ENCODE measurements at regions not wholly inside any gene's neighbourhood (a gene's known extent, or its start where the extent isn't known, plus 50 kb on each side); places are given as distances from the start of the nearest gene placed in this dataset.

GRCh38 chr2:193549661-193550060 lies 1354.9 kb upstream of the TMEFF2 start:
- H3K4me3 ChIP-seq (ENCODE audit: low read depth, low read length), result no peak overlapping the region
- no peak for DNase-seq (ENCODE audit: low read depth, low spot score)
- POLR2A ChIA-PET, result no interaction called here
- TF ChIP-seq CTCF (IDR thresholded peaks at IDR 0.05; ENCODE audit: insufficient read depth, low read length, missing control alignments), result no peak
- CTCF ChIA-PET, result no interaction called here

DNA sequence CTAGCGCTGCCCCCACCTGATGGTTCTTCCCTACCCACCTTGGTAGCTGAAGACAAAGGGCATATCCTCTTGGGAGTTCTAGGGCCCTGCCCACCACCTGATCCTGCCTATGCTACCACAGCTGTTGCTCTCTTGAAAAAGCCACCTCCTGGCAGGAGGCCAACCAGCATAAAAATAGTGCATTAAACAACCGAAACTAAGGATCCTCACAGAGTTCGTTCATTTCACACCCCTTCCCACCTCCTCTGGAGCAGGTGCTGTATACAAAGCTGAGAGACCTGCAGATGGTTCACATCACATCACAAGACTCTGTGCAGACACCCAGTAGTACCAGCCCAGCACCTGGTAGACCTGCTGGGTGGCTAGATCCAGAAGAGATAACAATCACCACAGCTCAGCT lies 1348.0 kb upstream of the TMEFF2 start:
- no peak for DNase-seq (ENCODE audit: low read depth, low spot score)
- H3K4me3 ChIP-seq (ENCODE audit: low read depth, low read length), result no peak overlapping the region
- TF ChIP-seq CTCF (IDR thresholded peaks at IDR 0.05; ENCODE audit: insufficient read depth, low read length, missing control alignments), result no peak
- ChIA-PET POLR2A (no interaction called here), CTCF (no interaction called here)

- POLR2A ChIA-PET, result no interaction called here
- DNase-seq (ENCODE audit: low read depth, low spot score), result no peak
- TF ChIP-seq CTCF (IDR thresholded peaks at IDR 0.05; ENCODE audit: insufficient read depth, low read length, missing control alignments), result no peak
- no peak overlapping the region for H3K4me3 ChIP-seq (ENCODE audit: low read depth, low read length)
- CTCF ChIA-PET, result no interaction called here
Observed at GRCh38 chr2:193539188-193539587, 1344.5 kb upstream of the TMEFF2 start.

DNA sequence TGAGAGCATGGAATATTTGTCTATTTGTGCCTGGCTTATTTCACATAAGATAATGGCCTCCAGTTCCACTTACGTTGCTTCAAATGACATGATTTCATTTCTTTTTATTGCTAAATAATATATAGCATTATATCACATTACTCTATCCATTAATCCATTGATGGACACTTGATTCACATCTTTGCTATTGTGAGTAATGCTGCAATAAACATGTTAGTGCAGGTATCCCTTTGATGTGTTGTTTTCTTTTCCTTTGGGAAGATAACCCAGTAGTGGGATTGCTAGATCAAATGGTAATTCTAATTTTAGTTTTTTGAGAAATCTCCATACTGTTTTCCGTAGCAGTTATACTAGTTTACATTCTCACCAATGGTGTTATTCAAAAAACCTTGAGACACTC lies 1343.3 kb upstream of the TMEFF2 start:
- ChIA-PET CTCF (no interaction called here), POLR2A (no interaction called here)
- no peak overlapping the region for H3K4me3 ChIP-seq (ENCODE audit: low read depth, low read length)
- TF ChIP-seq CTCF (IDR thresholded peaks at IDR 0.05; ENCODE audit: insufficient read depth, low read length, missing control alignments), result no peak
- DNase-seq (ENCODE audit: low read depth, low spot score), result no peak

GRCh38 chr2:193537531-193537930 lies 1342.8 kb upstream of the TMEFF2 start:
- DNase-seq (ENCODE audit: low read depth, low spot score), result no peak
- POLR2A ChIA-PET, result no interaction called here
- CTCF ChIA-PET, result no interaction called here
- H3K4me3 ChIP-seq (ENCODE audit: low read depth, low read length), result no peak overlapping the region
- no peak for TF ChIP-seq CTCF (IDR thresholded peaks at IDR 0.05; ENCODE audit: insufficient read depth, low read length, missing control alignments)

DNA sequence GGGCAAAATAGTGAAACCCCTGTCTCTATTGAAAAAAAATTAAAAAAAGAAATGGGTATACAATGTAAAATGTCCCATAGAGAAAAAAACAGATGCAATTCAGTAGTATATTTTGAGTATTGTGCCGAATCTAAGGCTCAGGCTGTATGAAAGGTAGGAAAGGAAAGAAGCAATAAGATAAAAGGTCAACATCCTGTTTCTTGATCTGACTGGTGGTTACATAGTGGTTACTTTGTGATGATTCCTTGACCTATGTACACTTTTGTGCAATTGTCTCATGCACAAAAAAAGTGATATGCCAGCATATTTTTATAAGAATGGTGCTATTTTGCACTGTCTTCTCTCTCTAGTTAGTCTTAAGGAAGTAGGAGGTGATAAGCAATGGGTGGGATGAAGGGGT lies 1333.7 kb upstream of the TMEFF2 start:
- H3K4me3 ChIP-seq (ENCODE audit: low read depth, low read length), result no peak overlapping the region
- POLR2A ChIA-PET, result no interaction called here
- TF ChIP-seq CTCF (IDR thresholded peaks at IDR 0.05; ENCODE audit: insufficient read depth, low read length, missing control alignments), result no peak
- DNase-seq (ENCODE audit: low read depth, low spot score), result no peak
- CTCF ChIA-PET, result no interaction called here

Measured in AG04449 (cell line).